NCI-H748 (cell line): ENCODE measurements at regions not wholly inside any gene's neighbourhood (a gene's known extent, or its start where the extent isn't known, plus 50 kb on each side); places are given as distances from the start of the nearest gene placed in this dataset.
"Not testable (repeated sequence)": the region's sequence is repeated elsewhere in the genome, so short reads cannot be mapped to it uniquely, and the experiment has no call there.

Source experiments
- DNase-seq: peaks from one replicate; lab custom pipeline; 2025; ENCODE audit not compliant: unreplicated experiment; lab: John Stamatoyannopoulos, UW

- no peak for DNase-seq
These were observed 1115.4 kb downstream of the STPG2 start for GRCh38 chr4:97027728-97028410.

DNA sequence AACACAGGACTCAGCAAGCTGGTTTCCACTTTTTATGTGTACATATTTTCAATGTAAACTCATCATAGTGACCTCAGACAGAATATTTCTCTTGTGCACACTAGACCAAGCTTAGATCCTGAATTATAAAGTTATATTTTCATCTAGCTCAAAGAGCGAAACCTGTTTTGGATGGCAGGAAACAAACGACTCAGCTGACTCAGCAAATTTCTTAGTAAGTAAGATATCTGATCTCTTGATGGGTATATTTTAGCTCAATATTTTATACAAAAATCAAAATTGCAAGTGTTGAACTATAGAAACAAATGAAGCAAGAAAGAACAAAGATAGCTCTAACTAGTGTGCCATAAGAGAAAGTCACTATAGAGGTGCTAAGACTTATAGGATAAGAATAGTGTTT lies 1114.5 kb downstream of the STPG2 start:
- no peak for DNase-seq

GRCh38 chr4:97037411-97038145 lies 1105.7 kb downstream of the STPG2 start:
- peak; percentile 2 for DNase-seq

DNA sequence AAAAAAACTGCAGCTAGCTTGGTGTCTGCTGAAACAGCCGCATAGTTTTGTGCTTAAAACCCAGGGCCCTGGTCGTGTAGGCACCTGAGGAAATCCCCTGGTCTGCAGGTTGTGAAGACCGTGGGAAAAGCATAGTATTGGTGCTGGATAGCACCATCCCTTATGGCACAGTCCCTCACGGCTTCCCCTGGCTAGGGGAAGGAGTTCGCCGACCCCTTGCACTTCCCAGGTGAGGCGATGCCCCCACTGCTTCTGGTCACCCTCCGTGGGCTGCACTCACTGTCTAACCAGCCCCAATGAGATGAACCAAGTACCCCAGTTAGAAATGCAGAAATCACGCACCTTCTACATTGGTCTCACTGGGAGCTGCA lies 1105.1 kb downstream of the STPG2 start:
- DNase-seq = no peak

DNA sequence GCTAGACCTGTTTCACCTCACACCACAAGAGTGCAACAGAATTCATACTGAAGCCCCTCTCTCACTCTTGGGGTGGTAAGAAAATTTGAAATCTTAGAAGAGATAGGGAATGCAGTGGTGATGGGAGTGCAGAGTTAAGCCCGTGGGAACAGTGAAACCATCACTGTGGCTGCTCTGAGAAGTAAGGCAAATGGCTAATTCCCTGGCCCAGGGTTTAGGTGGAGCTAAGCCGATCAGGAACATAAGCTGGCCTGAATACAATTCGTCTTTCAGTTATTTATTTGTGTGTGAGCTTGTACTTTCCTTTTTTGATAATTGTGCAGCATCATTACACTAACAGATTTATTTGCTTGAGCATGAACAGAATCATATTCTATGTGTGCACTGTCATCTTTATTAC lies 1070.6 kb downstream of the STPG2 start:
- no peak for DNase-seq

- DNase-seq = no peak
These were observed 1070.1 kb downstream of the STPG2 start for GRCh38 chr4:97073194-97073593.

GRCh38 chr4:97074531-97074930 lies 1068.7 kb downstream of the STPG2 start:
- DNase-seq = no peak

GRCh38 chr4:97081951-97082350 lies 1061.3 kb downstream of the STPG2 start:
- no peak for DNase-seq

DNA sequence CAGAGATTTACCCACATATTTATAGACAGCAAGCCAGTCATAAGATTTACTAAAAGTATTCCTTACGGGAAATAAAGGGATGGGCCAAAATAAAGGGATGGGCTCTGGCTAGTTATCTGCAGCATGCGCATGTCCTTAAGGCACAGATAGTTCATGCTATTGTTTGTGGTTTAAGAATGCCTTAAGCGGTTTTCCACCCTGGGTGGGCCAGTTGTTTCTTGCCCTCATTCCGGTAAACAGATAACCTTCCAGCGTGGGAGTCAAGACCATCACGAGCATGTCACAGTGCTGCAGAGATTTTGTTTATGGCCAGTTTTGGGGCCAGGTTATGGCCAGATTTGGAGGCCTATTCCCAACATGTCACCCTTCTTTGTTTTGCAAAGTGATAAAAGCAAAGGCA lies 1046.2 kb downstream of the STPG2 start:
- not testable (repeated sequence) for DNase-seq

DNA sequence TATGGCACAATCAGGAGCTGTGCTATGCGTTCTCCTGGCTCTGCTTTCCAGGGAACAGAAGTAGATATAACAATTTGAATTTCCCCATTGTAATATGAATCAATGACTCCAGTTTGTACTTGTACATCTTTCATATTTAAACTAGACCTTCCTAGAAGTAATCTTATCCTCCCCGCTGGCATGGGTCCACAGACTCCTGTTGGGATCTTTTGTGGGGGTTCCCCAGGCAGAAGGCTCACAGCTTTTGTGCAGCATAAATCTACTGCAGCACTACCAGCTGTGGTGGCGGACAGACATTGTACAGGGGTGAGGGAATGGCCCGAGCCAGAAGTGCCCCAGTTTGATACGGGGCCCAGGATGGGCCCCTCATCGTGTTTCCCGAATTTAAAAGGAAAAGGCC lies 1042.1 kb downstream of the STPG2 start:
- not testable (repeated sequence) for DNase-seq

DNA sequence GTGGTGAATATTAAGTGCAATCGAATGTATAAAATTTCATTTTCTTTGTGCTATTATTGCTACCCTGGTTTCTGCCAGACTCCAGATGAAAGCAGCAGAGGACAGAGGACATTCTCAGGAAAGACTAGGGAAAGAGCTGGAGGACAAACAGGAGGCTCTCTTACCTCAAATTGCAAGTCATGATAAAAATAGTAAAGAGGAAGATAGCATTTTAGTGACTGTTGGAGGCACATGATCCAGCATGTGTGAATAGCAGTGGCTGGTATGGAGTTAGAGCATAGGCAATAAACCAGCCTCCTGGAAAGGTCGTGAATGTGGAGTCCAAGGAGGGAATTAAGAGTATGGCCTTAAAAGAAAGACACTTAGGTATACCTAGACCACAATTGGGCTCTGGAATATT lies 1040.0 kb downstream of the STPG2 start:
- DNase-seq = no peak

DNA sequence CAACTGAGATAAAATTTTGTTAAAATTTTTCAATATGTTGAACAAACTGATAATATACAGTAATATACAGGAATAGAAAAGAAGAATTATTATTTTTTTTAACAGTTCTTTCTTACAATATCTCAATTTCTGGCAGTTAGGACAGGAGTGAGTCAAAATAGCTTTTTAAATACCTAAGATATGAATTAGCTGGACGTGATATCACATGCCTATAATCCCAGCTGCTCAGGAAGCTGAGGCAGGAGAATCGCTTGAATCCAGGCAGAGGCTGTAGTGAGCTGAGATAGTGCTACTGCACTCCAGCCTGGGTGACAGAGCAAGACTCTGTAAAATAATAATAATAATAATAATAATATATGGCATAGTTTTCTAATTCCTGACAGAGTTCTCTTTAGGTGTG lies 1039.3 kb downstream of the STPG2 start:
- DNase-seq = no peak

- DNase-seq = no peak
These were observed 1038.6 kb downstream of the STPG2 start for GRCh38 chr4:97104666-97105065.

DNA sequence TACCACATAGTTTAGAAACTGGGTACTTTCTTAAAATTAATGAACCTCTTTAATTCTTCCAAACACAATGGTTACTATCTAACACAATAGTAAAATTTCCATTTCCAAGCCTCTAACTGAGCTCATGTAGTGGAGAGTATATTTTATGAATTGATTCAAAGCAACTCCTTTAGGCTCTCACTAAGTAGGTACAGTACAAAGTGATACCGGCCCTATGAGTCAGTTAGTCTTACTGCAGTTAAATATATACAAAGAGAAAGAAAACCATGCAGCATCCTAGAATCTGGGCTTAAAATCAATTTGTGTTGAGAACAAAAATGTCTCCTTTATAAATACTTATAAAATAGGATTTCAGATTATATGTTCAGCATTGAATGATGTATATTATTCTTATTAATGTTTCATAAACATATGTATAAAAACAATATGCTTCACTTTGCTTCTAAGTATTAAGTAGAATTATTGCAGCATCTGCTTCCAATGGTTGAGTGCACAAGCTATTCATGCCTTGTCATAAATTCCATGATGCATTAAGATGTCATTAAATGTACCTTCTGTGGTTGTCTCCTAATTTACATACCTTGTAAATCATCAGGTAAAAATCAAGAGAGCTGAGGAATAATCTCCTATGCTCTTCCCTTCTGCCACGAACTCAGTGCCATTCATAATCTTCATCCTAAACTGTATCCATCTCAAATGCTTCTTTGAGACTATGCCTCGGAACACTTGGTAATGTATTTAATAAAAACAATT lies 1037.8 kb downstream of the STPG2 start:
- no peak for DNase-seq

DNA sequence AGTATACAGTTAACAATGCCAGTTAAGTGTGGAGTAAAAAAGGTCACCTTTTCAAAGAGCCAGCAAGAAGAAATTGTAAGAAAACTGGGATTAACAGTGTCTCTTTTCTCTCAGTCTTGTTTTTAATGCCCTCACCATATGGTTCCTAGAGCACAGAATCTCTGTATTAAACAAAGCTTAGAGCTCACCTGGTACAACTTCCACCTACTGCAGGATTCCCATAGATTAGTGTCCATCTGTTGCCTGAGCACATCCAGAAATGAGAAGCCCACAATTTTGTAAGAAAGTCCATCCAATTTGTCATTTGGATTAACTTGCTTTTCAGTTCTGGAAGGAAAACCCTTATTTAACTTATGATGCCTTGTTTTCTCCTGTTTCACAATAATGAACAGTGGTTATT lies 1037.1 kb downstream of the STPG2 start:
- DNase-seq = no peak

- DNase-seq = no peak
These were observed 1032.8 kb downstream of the STPG2 start for GRCh38 chr4:97110506-97110905.

DNA sequence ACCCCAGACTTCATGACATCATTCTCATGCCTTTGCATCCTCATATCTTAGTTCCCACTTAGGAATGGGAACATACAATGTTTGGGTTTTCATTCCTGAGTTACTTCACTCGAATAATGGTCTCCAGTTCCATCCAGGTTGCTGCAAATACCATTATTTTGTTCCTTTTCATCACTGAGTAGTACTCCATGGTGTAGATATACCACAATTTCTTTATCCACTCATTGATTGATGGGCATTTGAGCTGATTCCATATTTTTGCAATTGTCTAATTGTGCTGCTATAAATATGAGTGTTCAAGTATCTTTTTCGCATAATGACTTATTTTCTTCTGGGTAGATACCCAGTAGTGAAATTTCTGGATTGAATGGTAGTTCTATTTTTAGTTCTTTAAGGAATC lies 1026.8 kb downstream of the STPG2 start:
- DNase-seq = no peak

- DNase-seq = no peak
These were observed 1021.8 kb downstream of the STPG2 start for GRCh38 chr4:97121493-97121892.

- peak; percentile 77 for DNase-seq
These were observed 1019.7 kb downstream of the STPG2 start for GRCh38 chr4:97123573-97123972.

- no peak for DNase-seq
These were observed 1010.8 kb downstream of the STPG2 start for GRCh38 chr4:97132435-97132834.

- DNase-seq = no peak
These were observed 1008.8 kb downstream of the STPG2 start for GRCh38 chr4:97134456-97134855.

- DNase-seq = no peak
These were observed 1003.5 kb downstream of the STPG2 start for GRCh38 chr4:97139791-97140190.
